ENCODE measurements at regions not wholly inside any gene's neighbourhood (a gene's known extent, or its start where the extent isn't known, plus 50 kb on each side); places are given as distances from the start of the nearest gene placed in this dataset.

DNA sequence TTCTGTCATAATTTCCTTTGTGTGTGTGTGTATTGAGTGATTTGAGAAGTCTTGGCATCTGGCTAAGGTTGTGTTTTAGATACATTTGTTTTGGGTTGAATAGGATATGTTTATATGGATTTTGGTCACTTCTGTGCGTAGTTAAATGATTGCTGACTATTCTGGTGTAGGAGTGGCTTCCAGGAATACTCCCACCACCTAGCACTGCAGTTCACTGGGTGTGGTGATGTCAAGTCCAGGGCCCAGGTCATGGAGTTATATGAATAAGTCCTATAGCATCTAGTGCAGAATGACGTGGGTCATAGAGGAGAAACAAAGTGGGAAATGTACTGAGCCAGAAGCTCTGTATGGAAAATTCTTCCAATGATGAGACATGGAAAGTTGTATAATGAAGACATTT, 465.4 kb upstream of the CCL2 start:
- DNase-seq = no peak

DNA sequence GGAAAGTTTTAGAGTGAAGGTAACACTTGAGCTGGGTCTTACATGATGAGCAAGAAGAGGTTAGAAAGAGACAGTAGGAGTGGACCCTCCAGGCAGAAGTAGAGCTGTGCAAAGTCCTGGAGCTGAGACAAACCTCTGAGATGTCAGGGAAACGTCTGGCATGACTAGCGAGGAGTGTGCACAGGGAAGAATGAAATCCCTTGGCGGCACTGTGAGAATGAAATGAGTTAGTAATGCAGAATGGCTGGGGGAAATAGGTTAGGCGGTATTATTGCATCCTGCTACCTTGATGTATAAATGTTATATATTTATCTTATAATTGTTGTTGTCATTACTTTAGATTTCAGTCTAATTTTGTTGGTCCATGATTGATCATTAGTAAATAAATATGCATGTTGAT, 457.9 kb upstream of the CCL2 start:
- no peak for DNase-seq

DNA sequence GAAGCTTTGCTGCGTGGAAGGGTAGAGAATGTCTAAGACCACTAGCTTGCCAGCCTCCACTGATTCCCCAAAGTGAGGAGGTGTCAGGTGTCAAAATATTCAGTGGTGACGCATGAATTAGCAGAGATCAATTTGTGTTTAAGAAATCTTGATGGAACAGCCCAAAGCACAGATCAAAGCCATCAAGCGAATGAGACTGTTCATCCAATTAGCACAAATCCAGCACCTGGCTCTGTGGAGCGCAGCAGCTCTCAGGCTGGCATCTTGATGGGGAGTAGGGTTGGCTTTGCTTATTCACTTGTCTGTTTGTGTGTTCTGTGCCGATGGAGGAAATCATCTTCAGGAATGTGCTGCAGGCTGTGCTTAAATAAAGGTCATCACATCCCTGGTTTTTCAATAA, 456.8 kb upstream of the CCL2 start:
- DNase-seq = no peak

DNA sequence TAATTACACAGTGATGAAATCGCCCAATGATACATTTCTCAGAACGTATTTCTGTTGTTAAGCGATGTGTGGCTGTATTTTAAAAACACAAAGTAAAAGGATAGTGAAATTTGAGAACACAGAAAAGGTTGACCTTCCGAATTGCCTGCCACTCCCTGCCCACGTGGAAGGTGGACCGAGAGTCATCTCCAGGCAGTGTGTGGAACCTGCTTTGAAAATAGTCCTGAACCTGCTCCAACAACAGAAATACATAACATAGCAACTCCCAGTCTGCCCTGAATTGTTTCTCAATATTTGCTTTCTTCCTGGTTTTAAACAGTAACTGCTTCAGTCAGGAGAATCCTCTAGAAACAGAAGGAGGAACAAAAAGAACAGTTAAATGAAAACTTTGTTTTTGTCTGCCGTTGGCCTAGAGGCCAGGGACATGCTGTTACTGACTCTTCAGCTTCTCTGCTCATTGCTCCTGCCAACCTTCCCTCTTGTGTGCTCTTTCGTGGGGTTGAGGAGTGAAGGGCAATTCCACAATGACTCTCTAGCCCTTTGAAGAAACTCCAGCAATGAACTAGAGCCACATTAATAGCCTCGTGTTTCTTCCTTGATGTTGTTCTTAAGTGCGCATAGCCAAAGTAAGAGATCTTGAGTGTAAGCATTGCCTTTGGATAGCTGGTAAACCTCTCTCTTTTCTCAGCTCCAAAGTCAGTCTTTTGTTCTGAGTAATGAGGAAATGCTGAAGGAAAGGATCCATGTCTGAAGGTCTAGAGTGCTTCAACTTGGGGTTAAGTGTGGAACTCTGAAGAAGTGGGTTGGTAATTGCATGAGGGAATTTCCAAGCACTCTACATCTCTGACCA, 452.5 kb upstream of the CCL2 start:
- no peak for DNase-seq

DNA sequence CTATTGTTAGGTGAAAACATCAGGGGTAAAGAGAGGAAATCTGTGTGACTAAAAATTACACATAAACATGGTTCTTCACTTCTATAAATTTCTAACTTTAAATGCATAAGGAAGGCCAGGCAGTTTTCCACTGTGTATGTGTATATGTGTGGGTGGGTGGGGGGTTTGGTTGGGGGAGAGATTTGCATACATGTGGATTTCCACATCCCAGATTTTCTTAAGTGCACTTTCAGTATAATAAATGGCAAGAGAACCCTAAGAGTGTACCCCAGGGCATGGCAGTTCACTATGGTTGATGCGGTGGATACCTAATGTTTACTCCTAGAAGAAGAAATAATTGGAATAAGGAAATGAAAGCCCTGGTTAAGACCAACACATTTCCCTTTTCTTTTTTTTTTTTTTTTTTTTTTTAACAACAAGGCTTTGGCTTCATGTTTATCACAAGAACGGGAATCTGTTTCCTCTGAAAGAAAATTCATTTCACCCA, 451.8 kb upstream of the CCL2 start:
- DNase-seq = no peak

DNA sequence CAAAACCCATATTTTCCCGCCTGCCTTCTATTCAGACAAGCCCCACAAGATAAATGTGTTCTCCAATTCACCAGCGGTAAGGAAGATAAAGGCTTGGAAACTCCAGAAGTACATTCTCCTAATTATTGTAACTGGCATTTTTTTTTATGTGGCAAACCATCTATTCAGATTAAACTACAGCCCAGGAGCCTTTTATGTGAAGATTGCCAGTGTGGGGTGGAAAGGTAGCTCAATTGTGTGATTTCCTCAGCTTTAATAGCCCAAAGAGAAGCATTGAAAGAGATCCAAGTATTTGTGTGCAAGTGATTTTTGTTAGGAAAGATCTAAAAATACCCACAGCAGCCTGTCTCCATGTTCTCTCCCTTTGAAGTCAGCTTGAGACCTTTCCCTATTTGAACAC, 451.4 kb upstream of the CCL2 start:
- DNase-seq = no peak

DNA sequence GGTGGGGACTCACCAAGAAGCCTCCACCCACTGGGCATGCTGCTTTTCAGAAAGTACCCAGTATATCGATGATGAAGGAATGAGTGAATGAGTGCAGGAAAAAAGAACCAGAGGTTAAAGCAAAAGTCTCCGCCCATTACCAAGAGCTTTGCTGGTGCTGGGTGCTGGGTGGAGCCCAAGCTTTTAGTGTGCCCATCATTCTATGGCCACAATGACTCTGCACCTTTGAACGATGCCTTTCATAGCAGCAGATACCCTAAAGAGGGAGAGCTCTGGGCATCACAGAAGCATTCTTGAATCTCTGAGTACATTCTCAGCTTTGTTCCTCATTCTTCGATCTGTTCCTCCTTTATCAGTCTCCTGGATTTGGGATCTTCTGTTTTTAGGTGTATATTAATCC, 450.7 kb upstream of the CCL2 start:
- DNase-seq = no peak

DNA sequence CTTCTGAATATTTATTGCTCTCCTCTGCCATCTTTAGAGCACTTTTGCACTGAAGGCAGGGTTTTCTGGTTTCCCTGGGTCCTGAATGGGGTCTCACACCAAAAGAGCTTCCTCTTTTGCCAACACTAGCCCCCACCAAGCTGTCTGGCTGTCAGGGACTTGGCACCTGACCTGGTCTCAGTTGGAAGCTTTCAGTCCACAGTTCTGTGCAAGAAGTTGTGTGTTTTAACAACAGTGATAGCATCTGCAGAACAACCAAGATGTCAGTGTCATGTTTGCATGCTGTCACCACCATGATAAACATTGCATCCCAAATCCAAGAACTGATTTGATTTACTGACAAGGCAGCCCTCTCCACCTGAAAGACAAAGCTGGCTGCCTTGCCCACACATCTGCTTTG, 448.5 kb upstream of the CCL2 start:
- DNase-seq = no peak

DNA sequence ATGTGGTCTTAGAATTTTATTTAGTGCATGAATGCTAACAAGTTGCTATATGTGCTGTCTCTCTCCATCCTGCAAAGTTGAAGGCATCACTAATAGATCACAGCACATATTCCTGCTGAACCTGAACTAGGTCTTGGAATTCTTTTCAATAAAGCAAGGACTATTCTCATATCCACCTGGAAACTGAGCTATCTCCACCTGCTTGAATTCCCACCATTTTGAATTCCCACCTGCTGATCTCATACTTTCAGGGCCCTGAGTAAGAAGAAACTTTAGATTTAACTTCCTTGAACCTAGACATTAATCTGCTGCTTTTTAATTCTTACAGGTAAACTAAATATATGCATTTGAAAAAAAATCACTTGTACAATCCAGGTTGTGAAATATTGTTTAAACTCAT, 445.3 kb upstream of the CCL2 start:
- DNase-seq = no peak

DNA sequence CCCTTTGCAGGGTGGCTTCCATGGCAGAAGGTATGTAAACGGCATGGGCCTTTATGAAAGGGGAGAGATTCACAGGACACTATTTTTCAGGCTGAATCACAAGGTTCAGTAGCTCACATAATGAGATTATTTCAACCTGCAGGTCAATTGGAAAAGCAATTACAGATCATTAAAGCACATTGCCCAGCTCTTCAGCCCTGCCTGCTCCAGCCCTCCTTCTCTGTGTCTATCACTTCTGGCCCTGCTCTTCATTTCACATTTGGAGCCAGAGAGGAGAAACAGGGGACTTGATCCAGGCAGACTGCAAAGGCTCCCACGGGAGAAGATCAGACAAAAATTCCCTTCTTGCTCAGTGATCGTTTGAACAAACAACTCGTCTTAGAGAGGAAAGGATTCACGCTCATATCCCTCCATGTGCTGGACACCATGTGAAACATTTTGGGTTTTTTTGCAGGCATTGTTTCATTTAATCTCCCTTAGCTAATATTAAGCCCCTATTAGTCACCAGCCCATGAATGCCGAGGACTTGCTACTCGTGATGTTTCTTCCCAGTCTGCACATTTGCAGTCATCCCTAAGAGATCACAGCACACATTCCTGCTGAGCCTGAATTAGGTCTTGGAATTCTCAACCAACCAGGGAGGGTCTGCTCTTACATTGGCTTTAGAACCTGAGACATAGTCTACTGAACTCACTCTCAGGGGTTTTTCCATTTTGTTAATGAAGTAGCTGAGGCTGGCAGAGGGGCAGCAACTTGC, 443.9 kb upstream of the CCL2 start:
- DNase-seq = no peak

DNA sequence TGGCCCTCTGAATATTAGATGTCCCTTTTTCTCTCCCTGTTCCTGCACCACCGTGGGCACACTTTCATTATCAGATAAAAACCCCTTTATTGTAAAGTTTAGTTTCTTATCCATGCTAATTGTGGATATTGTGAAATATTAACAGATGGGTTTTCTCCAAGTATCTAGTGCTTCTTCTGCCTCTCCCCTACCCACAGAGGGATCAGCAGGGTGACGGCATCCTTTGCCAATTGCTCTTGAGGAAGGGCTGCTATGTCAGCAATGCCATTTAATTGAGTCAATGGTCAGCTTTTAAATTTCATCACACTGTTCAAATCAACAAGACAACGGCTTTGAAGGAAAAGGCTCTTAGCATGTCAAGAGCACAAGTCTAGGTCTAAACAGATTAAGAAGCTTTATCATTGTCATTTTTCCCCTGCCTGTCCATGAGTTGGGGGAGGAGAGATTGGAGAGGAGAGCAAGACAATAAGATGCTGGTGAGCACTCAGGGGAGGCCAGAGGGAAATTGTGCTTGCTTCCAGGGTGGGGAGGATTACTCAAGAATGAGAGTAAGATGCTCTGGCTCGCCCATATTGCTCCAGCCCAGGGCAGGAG, 443.0 kb upstream of the CCL2 start:
- DNase-seq = no peak

DNA sequence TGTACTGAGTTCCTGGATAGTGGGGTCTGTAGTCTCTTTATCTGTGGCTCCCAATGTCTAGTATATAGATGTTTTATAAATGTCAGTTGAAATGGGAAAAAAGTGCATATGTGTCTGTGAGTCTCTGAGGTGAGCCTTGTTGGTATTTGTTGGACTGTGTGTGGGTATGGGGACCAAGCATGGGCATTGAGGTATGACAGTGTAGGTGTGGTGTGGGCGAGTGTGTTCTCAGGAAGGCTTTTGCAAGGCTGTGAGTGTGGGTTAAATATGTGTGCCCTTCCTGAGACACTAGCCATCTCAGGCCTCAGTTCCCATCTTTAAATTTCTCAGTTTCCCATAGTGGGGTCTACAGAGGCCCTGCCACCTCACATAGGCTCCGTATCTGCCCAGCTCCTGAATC, 440.2 kb upstream of the CCL2 start:
- no peak for DNase-seq

DNA sequence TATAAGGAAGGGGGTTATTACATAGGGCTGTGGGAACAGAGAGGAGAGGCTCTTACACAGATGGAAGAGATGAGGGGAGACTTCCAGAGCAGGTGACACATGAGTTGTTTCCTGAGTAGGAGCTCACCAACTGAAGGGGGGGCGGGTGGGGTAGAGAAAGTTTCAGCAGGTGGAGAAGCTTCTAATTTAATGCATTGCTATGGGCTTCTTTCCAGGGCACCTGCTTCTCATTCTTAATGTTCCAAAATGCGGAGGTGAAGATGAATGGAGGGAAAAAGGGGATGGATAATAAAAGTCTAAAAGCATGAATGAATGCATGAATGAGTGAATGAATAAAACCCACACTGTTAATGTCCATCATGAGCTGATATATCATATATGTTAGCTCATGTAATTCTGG, 439.0 kb upstream of the CCL2 start:
- no peak for DNase-seq

DNA sequence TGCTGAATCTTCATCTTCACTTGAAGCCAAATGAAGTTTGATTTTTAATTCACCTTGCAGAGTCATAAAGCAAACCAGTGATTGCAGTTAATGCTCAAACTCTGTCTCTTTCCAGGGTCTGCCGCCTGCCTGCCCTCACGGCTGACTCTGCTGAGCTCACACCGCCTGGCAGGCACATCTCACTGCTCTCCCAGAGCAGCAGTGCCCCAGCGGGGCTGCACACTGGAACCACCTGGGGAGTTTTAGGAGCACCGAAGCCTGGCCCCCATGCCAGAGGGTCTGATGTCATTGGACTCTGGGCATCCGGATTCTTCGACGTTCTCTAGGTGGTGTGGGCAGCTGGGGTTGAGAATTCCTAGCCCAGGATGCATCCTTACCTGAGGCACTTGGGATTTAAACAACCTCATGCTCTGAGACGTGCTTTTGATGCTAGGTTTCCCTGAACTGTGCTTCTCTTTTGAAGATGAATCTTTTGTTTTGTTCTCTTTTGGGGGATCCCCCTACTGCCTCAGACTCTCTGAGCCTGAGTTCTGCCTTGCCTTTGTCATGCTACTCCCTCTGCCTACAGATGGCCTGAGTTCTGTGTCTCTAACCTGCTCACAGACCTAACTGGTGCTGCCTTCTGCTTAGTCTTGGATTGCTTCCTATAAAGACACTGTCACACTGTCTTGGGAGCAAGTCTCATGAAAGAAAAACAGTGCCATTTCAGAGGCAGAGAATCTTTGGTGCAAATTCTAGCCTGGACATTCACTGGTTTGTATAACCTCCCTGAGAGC, 438.1 kb upstream of the CCL2 start:
- DNase-seq = no peak

DNA sequence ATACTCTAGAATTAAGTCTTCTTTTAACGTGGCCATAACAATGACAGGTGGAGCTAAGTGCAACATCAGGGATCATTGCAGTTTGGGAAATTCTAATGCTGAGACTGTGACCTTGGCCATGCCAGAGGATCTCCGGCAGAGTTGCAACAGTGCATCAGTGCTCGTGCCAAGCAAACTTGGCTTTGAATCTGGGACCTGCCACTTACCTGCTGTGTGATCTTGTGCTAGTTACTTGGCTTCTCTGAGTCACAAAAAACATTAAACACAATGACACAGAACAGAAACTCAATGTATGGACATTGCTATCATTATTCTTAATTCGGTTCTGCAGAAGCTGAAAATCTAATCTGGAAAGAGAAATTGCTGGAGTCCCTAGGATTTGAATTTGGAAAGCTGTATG, 435.5 kb upstream of the CCL2 start:
- no peak for DNase-seq

DNA sequence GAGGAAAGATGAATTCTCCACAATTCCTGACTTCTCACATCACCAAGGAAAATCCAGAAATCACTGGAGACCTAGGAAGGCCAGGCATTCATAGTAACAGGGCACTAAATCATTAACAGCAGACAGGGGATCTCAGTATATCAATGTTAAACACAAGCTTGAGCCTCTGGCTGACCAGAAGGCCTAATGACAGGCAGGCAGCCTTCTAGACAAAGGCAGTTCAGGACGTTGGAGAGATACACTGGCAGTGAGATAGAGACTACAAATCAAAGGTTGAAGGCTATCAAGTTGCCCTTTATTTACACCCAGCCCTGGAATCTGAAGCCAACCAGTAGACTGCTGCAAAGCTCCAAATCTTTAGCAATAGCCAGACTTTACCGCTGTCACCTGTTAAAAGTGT, 422.8 kb upstream of the CCL2 start:
- no peak for DNase-seq

DNA sequence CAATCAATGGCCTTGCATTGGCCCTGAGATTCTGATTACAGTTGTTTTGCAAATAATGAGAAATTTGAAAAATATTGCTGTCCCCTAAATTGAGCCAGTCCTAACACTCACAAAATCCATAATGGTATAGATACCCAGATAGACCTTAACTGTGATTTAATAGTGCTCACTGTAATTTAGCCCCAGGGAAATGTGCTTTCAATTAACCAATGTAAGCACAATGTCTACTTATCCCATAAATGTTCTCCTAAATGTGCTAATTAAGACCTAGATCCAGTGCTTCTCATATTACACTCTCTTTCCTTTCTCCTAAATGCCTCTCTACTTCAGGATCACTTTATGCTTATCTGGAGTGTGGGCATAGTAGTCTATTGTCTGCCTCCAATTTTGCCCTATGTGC, 417.8 kb upstream of the CCL2 start:
- DNase-seq = no peak

DNA sequence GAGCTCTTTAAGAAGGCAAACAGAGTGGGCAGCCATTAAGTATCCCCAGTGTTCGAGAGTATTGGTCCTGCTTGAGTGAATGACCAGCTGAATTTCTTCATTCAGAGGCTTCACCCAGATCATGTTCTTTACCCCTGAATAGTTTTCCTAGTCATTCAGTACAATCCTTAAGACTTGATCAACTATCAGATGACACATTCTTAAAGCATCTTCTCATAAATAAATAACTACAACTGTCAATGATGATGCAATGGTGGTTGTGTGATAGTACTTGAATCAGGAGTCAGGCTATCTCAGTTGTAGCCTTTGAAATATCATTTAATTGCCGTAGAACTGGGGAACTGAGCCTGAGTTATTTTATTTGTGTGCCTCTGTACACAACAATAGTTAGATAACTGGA, 416.8 kb upstream of the CCL2 start:
- no peak for DNase-seq

DNA sequence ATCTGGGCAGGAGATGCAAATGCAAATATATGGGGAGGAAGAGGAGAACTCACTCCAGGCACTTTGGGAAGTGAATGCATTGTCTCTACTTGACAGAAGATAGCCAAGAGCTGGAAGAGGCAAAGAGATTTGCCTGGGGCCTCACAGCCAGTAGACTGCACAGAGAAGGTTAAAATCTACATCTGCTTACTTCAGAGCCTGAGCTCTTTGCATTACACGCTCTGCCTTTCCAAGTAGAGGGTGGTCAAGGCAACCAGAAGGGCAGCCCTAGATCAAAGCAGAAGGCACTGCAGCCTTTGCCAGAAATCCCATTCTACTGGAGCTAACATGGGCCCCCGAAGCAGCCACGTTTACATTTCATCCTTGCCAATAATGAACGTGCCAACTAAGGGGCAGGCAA, 407.2 kb upstream of the CCL2 start:
- no peak for DNase-seq

DNA sequence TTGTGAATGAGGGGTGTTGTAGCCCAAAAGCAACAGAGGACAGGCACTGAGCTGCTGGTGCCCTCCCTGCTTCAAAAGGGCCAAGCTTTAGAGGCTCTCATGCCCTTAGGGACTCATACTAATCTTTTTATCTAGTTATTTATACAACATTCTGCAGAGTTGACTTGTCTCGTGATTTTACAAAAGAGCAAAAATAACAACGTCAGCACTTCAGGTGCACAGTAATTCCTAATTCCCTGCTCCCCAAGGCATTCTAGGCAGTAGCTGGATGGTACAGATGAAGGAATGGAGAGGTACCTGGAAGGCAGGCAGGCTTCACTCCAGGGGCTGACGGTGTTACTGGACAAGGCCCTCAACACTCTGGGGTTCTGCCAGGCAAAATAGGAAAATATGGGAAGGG, 406.7 kb upstream of the CCL2 start:
- no peak for DNase-seq

DNA sequence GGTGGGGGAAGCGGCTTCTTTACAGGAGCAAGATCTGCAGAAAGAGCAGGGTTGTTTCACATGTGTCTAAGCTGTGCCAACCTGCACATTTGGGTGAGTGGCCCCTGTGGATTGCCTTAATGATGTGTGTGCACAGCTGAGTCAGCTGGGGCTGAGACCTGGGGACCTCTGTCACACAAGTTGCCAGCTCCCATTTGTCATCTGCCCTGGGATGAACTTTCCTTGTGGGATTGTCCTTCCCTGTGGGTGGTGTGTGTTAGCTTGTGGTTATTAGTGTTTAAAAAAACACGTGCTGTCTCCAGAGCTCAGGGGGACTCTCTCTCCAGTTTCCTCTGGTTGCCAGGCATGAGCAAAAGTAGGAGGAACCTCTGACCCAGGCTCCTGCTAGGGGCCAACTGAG, 400.5 kb upstream of the CCL2 start:
- DNase-seq = no peak

DNA sequence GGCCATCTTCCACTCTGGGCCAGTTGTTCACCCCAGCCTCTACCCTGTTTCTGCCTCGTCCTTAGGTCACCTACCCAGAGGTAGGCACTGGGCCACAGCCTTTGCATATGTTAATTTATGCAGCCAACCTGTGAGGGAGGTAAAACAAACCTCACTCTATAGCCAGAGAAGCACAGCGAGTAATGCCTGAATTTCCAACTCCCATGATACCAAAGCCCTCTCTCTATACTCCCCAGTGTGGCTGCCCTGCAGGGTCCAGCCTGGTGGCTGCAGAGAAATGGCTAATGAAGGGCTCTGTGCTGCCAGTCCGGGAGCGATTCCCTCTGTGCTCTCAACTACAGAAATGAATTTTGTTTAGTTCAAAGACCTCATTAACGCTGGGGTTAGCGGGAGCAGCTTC, 397.0 kb upstream of the CCL2 start:
- no peak for DNase-seq

DNA sequence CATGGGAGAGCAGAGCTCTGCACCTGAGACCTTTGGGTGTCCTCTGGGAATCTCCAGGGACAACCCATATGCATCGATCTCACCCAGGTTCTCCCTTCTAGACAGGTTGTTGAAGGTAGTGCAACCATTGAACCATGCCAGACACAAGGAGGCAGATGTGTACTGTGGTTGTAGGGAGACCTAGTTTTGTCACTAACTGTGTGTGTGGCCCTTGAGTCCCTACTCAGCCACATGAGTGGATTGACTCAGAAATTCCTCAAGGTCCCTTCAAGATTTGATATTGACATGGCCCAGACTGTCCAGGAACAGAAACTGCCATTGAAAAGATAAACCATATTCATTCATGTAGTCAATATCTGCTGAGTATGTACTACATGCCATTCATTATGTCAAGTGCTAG, 396.4 kb upstream of the CCL2 start:
- DNase-seq = no peak

Data from activated CD8-positive, alpha-beta memory T cell treated with anti-CD3 and anti-CD28 coated beads, Interleukin-2, amount 50 U/mL, for 4 hours (primary cell).